ENCODE measurements at regions not wholly inside any gene's neighbourhood (a gene's known extent, or its start where the extent isn't known, plus 50 kb on each side); places are given as distances from the start of the nearest gene placed in this dataset.

GRCh38 chr15:95624100-95624499, 706.4 kb upstream of the NR2F2 start:
- 57% methylated on average over 1 of the region's 1 CpG for WGBS
- H3K27me3 ChIP-seq = peaks cover 5% of the 10 kb centered on the region
- H3K36me3 ChIP-seq = no peaks in the 10 kb centered on the region
- DNase-seq (ENCODE audit: low spot score in 2 of 2) = no peak
- H3K27ac ChIP-seq = no peak overlapping the region
- H3K4me3 ChIP-seq = no peak overlapping the region
- H3K9me3 ChIP-seq = no peaks in the 10 kb centered on the region
- TF ChIP-seq POLR2A (IDR thresholded peaks at IDR 0.05) (no peak), EP300 (IDR thresholded peaks at IDR 0.05) (no peak), POLR2AphosphoS5 (IDR thresholded peaks at IDR 0.05) (no peak), CTCF (IDR thresholded peaks at IDR 0.05) (no peak)
- H3K4me1 ChIP-seq = no peaks in the 10 kb centered on the region

GRCh38 chr15:95624616-95625361, 705.7 kb upstream of the NR2F2 start:
- H3K4me1 ChIP-seq = no peaks in the 10 kb centered on the region
- no peak for DNase-seq (ENCODE audit: low spot score in 2 of 2)
- no peak overlapping the region for H3K4me3 ChIP-seq
- 84% methylated on average over 6 of the region's 6 CpGs for WGBS
- H3K27ac ChIP-seq = no peak overlapping the region
- H3K9me3 ChIP-seq = no peaks in the 10 kb centered on the region
- H3K27me3 ChIP-seq = peaks cover 5% of the 10 kb centered on the region
- H3K36me3 ChIP-seq = no peaks in the 10 kb centered on the region
- no peak for TF ChIP-seq POLR2A (IDR thresholded peaks at IDR 0.05)
- TF ChIP-seq CTCF (IDR thresholded peaks at IDR 0.05) = no peak
- TF ChIP-seq EP300 (IDR thresholded peaks at IDR 0.05) = no peak
- no peak for TF ChIP-seq POLR2AphosphoS5 (IDR thresholded peaks at IDR 0.05)

GRCh38 chr15:95626501-95627361, 703.8 kb upstream of the NR2F2 start:
- no peaks in the 10 kb centered on the region for H3K9me3 ChIP-seq
- no peak overlapping the region for H3K27ac ChIP-seq
- H3K27me3 ChIP-seq = peaks cover 5% of the 10 kb centered on the region
- 45% methylated on average over 15 of the region's 15 CpGs for WGBS
- no peak overlapping the region for H3K4me3 ChIP-seq
- DNase-seq (ENCODE audit: low spot score in 2 of 2) = no peak
- no peak for TF ChIP-seq CTCF (IDR thresholded peaks at IDR 0.05)
- no peak for TF ChIP-seq POLR2AphosphoS5 (IDR thresholded peaks at IDR 0.05)
- TF ChIP-seq EP300 (IDR thresholded peaks at IDR 0.05) = no peak
- TF ChIP-seq POLR2A (IDR thresholded peaks at IDR 0.05) = no peak
- no peaks in the 10 kb centered on the region for H3K36me3 ChIP-seq
- H3K4me1 ChIP-seq = no peaks in the 10 kb centered on the region

- no peaks in the 10 kb centered on the region for H3K36me3 ChIP-seq
- H3K4me1 ChIP-seq = no peaks in the 10 kb centered on the region
- peaks cover 5% of the 10 kb centered on the region for H3K27me3 ChIP-seq
- H3K4me3 ChIP-seq = no peak overlapping the region
- TF ChIP-seq POLR2A (IDR thresholded peaks at IDR 0.05) (no peak), POLR2AphosphoS5 (IDR thresholded peaks at IDR 0.05) (no peak), EP300 (IDR thresholded peaks at IDR 0.05) (no peak), CTCF (IDR thresholded peaks at IDR 0.05) (no peak)
- WGBS = 79% methylated on average over 5 of the region's 5 CpGs
- no peaks in the 10 kb centered on the region for H3K9me3 ChIP-seq
- no peak overlapping the region for H3K27ac ChIP-seq
- DNase-seq (ENCODE audit: low spot score in 2 of 2) = no peak
Observed at GRCh38 chr15:95629503-95630168, 700.9 kb upstream of the NR2F2 start.

- TF ChIP-seq CTCF (IDR thresholded peaks at IDR 0.05) (no peak), EP300 (IDR thresholded peaks at IDR 0.05) (no peak), POLR2A (IDR thresholded peaks at IDR 0.05) (no peak), POLR2AphosphoS5 (IDR thresholded peaks at IDR 0.05) (no peak)
- Histone ChIP-seq H3K36me3 (no peaks in the 10 kb centered on the region), H3K9me3 (no peaks in the 10 kb centered on the region), H3K4me3 (no peak overlapping the region), H3K27me3 (peaks cover 5% of the 10 kb centered on the region), H3K27ac (no peak overlapping the region), H3K4me1 (no peaks in the 10 kb centered on the region)
- WGBS = 100% methylated on average over 1 of the region's 1 CpG
- DNase-seq (ENCODE audit: low spot score in 2 of 2) = no peak
Observed at GRCh38 chr15:95630683-95631082, 699.8 kb upstream of the NR2F2 start.

All from suprapubic skin (tissue), 4 donors.